ENCODE measurements at regions not wholly inside any gene's neighbourhood (a gene's known extent, or its start where the extent isn't known, plus 50 kb on each side); places are given as distances from the start of the nearest gene placed in this dataset.

- ATAC-seq (ENCODE audit: low read depth), result no peak
- Mint-ChIP-seq H3K27ac (no peak overlapping the region), H3K27me3 (peaks cover 2% of the 10 kb centered on the region), H3K4me3 (no peak overlapping the region), H3K4me1 (peaks cover 35% of the 10 kb centered on the region), H3K36me3 (no peaks in the 10 kb centered on the region), H3K9me3 (no peaks in the 10 kb centered on the region)
- no peak for DNase-seq (ENCODE audit: low spot score in 2 of 2)
Observed at GRCh38 chr15:70200511-70201424, 103.1 kb upstream of the TLE3 start.

- peak; percentile 50 to 51 for DNase-seq (ENCODE audit: low spot score in 2 of 2)
Observed at GRCh38 chr15:70199540-70200410, 102.1 kb upstream of the TLE3 start.

GRCh38 chr15:70199124-70199482 is 101.4 kb upstream of the TLE3 start:
- Mint-ChIP-seq H3K27me3 (peaks cover 4% of the 10 kb centered on the region), H3K9me3 (no peaks in the 10 kb centered on the region), H3K4me1 (peaks cover 38% of the 10 kb centered on the region), H3K4me3 (no peak overlapping the region), H3K36me3 (no peaks in the 10 kb centered on the region), H3K27ac (peak overlapping the region; percentile 70)
- DNase-seq (ENCODE audit: low spot score in 2 of 2) (no peak), ATAC-seq (ENCODE audit: low read depth) (no peak)

More at GRCh38 chr15:70199540-70200410, 102.1 kb upstream of the TLE3 start:
- Mint-ChIP-seq H3K27ac (peak overlapping the region; percentile 70), H3K4me1 (peaks cover 38% of the 10 kb centered on the region), H3K9me3 (no peaks in the 10 kb centered on the region), H3K27me3 (peaks cover 4% of the 10 kb centered on the region), H3K36me3 (no peaks in the 10 kb centered on the region), H3K4me3 (no peak overlapping the region)
- peak; percentile 47 for ATAC-seq (ENCODE audit: low read depth)

- ATAC-seq (ENCODE audit: low read depth) (no peak), DNase-seq (ENCODE audit: low spot score in 2 of 2) (no peak)
- Mint-ChIP-seq H3K27me3 (peaks cover 4% of the 10 kb centered on the region), H3K4me1 (peaks cover 38% of the 10 kb centered on the region), H3K27ac (peak overlapping the region; percentile 86), H3K9me3 (no peaks in the 10 kb centered on the region), H3K36me3 (no peaks in the 10 kb centered on the region), H3K4me3 (peak overlapping the region; percentile 22)
Observed at GRCh38 chr15:70198441-70199123, 100.9 kb upstream of the TLE3 start.

GRCh38 chr15:70197945-70198361 is 100.2 kb upstream of the TLE3 start:
- Mint-ChIP-seq H3K27me3 (peaks cover 6% of the 10 kb centered on the region), H3K27ac (peak overlapping the region; percentile 86), H3K9me3 (no peaks in the 10 kb centered on the region), H3K36me3 (no peaks in the 10 kb centered on the region), H3K4me1 (peaks cover 42% of the 10 kb centered on the region), H3K4me3 (peak overlapping the region; percentile 22)
- DNase-seq (ENCODE audit: low spot score in 2 of 2) (no peak), ATAC-seq (ENCODE audit: low read depth) (no peak)

GRCh38 chr15:70197318-70197944 is 99.7 kb upstream of the TLE3 start:
- Mint-ChIP-seq H3K4me3 (no peak overlapping the region), H3K27ac (peak overlapping the region; percentile 86), H3K9me3 (no peaks in the 10 kb centered on the region), H3K4me1 (peaks cover 42% of the 10 kb centered on the region), H3K27me3 (peaks cover 6% of the 10 kb centered on the region), H3K36me3 (peaks cover 1% of the 10 kb centered on the region)
- ATAC-seq (ENCODE audit: low read depth) (no peak), DNase-seq (ENCODE audit: low spot score in 2 of 2) (no peak)

GRCh38 chr15:70196372-70197316 is 98.9 kb upstream of the TLE3 start:
- H3K27ac Mint-ChIP-seq, result peak overlapping the region; percentile 86
- H3K36me3 Mint-ChIP-seq, result peaks cover 4% of the 10 kb centered on the region
- peaks cover 42% of the 10 kb centered on the region for H3K4me1 Mint-ChIP-seq
- H3K9me3 Mint-ChIP-seq, result peaks cover 3% of the 10 kb centered on the region
- H3K27me3 Mint-ChIP-seq, result peaks cover 9% of the 10 kb centered on the region
- ATAC-seq (ENCODE audit: low read depth), result peak; percentile 81
- H3K4me3 Mint-ChIP-seq, result peak overlapping the region; percentile 53
- DNase-seq (ENCODE audit: low spot score in 2 of 2), result peak; percentile 63 to 78

- Mint-ChIP-seq H3K4me1 (peaks cover 36% of the 10 kb centered on the region), H3K27me3 (peaks cover 9% of the 10 kb centered on the region), H3K36me3 (peaks cover 4% of the 10 kb centered on the region), H3K4me3 (no peak overlapping the region), H3K27ac (peak overlapping the region; percentile 86), H3K9me3 (peaks cover 6% of the 10 kb centered on the region)
- ATAC-seq (ENCODE audit: low read depth), result no peak
- DNase-seq (ENCODE audit: low spot score in 2 of 2), result peak in 1 of 2 donors; percentile 28
Observed at GRCh38 chr15:70195587-70196305, 98.0 kb upstream of the TLE3 start.

GRCh38 chr15:70195171-70195570 is 97.5 kb upstream of the TLE3 start:
- Mint-ChIP-seq H3K27ac (peak overlapping the region; percentile 86), H3K4me1 (peaks cover 34% of the 10 kb centered on the region)
- no peak for DNase-seq (ENCODE audit: low spot score in 2 of 2)

GRCh38 chr15:70194266-70194665 is 96.5 kb upstream of the TLE3 start:
- H3K9me3 Mint-ChIP-seq, result peaks cover 6% of the 10 kb centered on the region
- no peak for ATAC-seq (ENCODE audit: low read depth)
- DNase-seq (ENCODE audit: low spot score in 2 of 2), result no peak
- no peak overlapping the region for H3K4me3 Mint-ChIP-seq
- H3K36me3 Mint-ChIP-seq, result peaks cover 4% of the 10 kb centered on the region
- H3K27ac Mint-ChIP-seq, result peak overlapping the region; percentile 9
- H3K4me1 Mint-ChIP-seq, result peaks cover 32% of the 10 kb centered on the region
- H3K27me3 Mint-ChIP-seq, result peaks cover 9% of the 10 kb centered on the region

More at GRCh38 chr15:70195171-70195570, 97.5 kb upstream of the TLE3 start:
- Mint-ChIP-seq H3K36me3 (peaks cover 4% of the 10 kb centered on the region), H3K4me3 (no peak overlapping the region), H3K9me3 (peaks cover 6% of the 10 kb centered on the region), H3K27me3 (peaks cover 9% of the 10 kb centered on the region)
- no peak for ATAC-seq (ENCODE audit: low read depth)

- ATAC-seq (ENCODE audit: low read depth) (no peak), DNase-seq (ENCODE audit: low spot score in 2 of 2) (no peak)
- Mint-ChIP-seq H3K4me3 (no peak overlapping the region), H3K36me3 (peaks cover 4% of the 10 kb centered on the region), H3K27me3 (peaks cover 9% of the 10 kb centered on the region), H3K27ac (no peak overlapping the region), H3K9me3 (peaks cover 6% of the 10 kb centered on the region), H3K4me1 (peaks cover 29% of the 10 kb centered on the region)
Observed at GRCh38 chr15:70193734-70194133, 96.0 kb upstream of the TLE3 start.

- H3K36me3 Mint-ChIP-seq, result peaks cover 4% of the 10 kb centered on the region
- peaks cover 19% of the 10 kb centered on the region for H3K4me1 Mint-ChIP-seq
- ATAC-seq (ENCODE audit: low read depth) (no peak), DNase-seq (ENCODE audit: low spot score in 2 of 2) (no peak)
- H3K9me3 Mint-ChIP-seq, result peaks cover 6% of the 10 kb centered on the region
- peaks cover 7% of the 10 kb centered on the region for H3K27me3 Mint-ChIP-seq
- no peak overlapping the region for H3K27ac Mint-ChIP-seq
- no peak overlapping the region for H3K4me3 Mint-ChIP-seq
Observed at GRCh38 chr15:70192490-70192889, 94.8 kb upstream of the TLE3 start.
